HepG2 (cell line): ENCODE measurements at regions not wholly inside any gene's neighbourhood (a gene's known extent, or its start where the extent isn't known, plus 50 kb on each side); places are given as distances from the start of the nearest gene placed in this dataset.
A peak's percentile ranks its signal among the peaks of the same experiment; 100 is the strongest.

Experiments used
- CENPT ChIP-seq: sonication (generic); formaldehyde crosslinking; IDR thresholded peaks from 2 replicates; pipeline ENCODE4 v1.8.0; 2022; ENCODE audit warnings: low read depth, mild to moderate bottlenecking, moderate library complexity, missing genetic modification reagents
- ESRRA ChIP-seq: sonication (generic); formaldehyde crosslinking; IDR thresholded peaks from 2 replicates; pipeline ENCODE4 v1.5.1; 2020; ENCODE audit warnings: mild to moderate bottlenecking, low read depth, missing genetic modification reagents
- FOXP1 ChIP-seq, 2 experiments: fragments of 450-650 bp in 1 of 2; IDR thresholded peaks; 2 replicates each; pipeline ENCODE4 v1.6.1; 2017 to 2018; ENCODE audit warnings: antibody characterized with exemption in 1 of 2
- HDAC1 ChIP-seq: sonication (generic); formaldehyde crosslinking; IDR thresholded peaks from 2 replicates; pipeline ENCODE4 v1.5.1; 2020; ENCODE audit warnings: mild to moderate bottlenecking, missing genetic modification reagents
- HNRNPL ChIP-seq: fragments of 200-400 bp; formaldehyde crosslinking; IDR thresholded peaks from 2 replicates; pipeline ENCODE4 v1.6.1; 2017; ENCODE audit warnings: mild to moderate bottlenecking, low read depth, low read length
- KDM3A ChIP-seq: IDR thresholded peaks from 2 replicates; pipeline ENCODE4 v1.6.1; 2018; ENCODE audit warnings: low read depth, missing compliant biosample characterization
- MIER2 ChIP-seq: IDR thresholded peaks from 2 replicates; pipeline ENCODE4 v1.6.1; 2016; ENCODE audit warnings: missing biosample characterization, missing genetic modification reagents
- MIER3 ChIP-seq: IDR thresholded peaks from 2 replicates; pipeline ENCODE4 v1.6.1; 2016; ENCODE audit warnings: missing compliant biosample characterization, borderline replicate concordance
- NFATC3 ChIP-seq: sonication (generic); formaldehyde crosslinking; IDR thresholded peaks from 2 replicates; pipeline ENCODE4 v1.5.1; 2020; ENCODE audit warnings: mild to moderate bottlenecking, missing genetic modification reagents
- NFIC ChIP-seq: IDR thresholded peaks from 2 replicates; pipeline ENCODE4 v1.6.1; 2012; ENCODE audit warnings: mild to moderate bottlenecking, low read length, inconsistent platforms
- SP5 ChIP-seq: IDR thresholded peaks from 2 replicates; pipeline ENCODE4 v1.6.1; 2016; ENCODE audit warnings: low read depth, borderline replicate concordance
- SRSF1 ChIP-seq: fragments of 200-400 bp; formaldehyde crosslinking; optimal IDR thresholded peaks from 2 replicates; pipeline ENCODE3; 2017; ENCODE audit warnings: mild to moderate bottlenecking, low read depth, low read length, moderate library complexity
- SRSF4 ChIP-seq: fragments of 200-400 bp; formaldehyde crosslinking; IDR thresholded peaks from one replicate; pipeline ENCODE4 v1.6.1; 2018; ENCODE audit warnings: mild to moderate bottlenecking, low read depth, low read length, moderate library complexity; ENCODE audit not compliant: poor library complexity, severe bottlenecking
- ZC3H13 ChIP-seq: sonication (generic); formaldehyde crosslinking; IDR thresholded peaks from 2 replicates; pipeline ENCODE4 v1.8.1; 2023; ENCODE audit warnings: mild to moderate bottlenecking, missing genetic modification reagents, moderate library complexity
- ZNF235 ChIP-seq: sonication (generic); formaldehyde crosslinking; IDR thresholded peaks from 2 replicates; pipeline ENCODE4 v1.8.1; 2023; ENCODE audit warnings: mild to moderate bottlenecking, missing genetic modification reagents, borderline replicate concordance
- ZNF30 ChIP-seq: sonication (generic); formaldehyde crosslinking; IDR thresholded peaks from 2 replicates; pipeline ENCODE4 v1.5.0; 2020; ENCODE audit warnings: mild to moderate bottlenecking, missing genetic modification reagents
- ZNF343 ChIP-seq: sonication (generic); formaldehyde crosslinking; IDR thresholded peaks from 2 replicates; pipeline ENCODE4 v1.4.0; 2020; ENCODE audit warnings: mild to moderate bottlenecking, missing genetic modification reagents
- ZNF441 ChIP-seq: sonication (generic); formaldehyde crosslinking; IDR thresholded peaks from 2 replicates; pipeline ENCODE4 v1.7.0; 2021; ENCODE audit warnings: missing genetic modification reagents, borderline replicate concordance
- ZNF451 ChIP-seq: sonication (generic); formaldehyde crosslinking; IDR thresholded peaks from 2 replicates; pipeline ENCODE4 v1.5.0; 2020; ENCODE audit warnings: mild to moderate bottlenecking, missing genetic modification reagents
- ZNF629 ChIP-seq: sonication (generic); formaldehyde crosslinking; conservative IDR thresholded peaks from 2 replicates; pipeline ENCODE4 v1.5.0; 2020; ENCODE audit warnings: missing genetic modification reagents
- TF ChIP-seq, protein P1 (sequence below): sonication (generic); formaldehyde crosslinking; IDR thresholded peaks from 2 replicates; pipeline ENCODE4 v1.4.0; 2020; ENCODE audit warnings: missing genetic modification reagents, low read depth, mild to moderate bottlenecking, borderline replicate concordance
- TF ChIP-seq, protein P2 (sequence below): sonication (generic); formaldehyde crosslinking; IDR thresholded peaks from 2 replicates; pipeline ENCODE4 v1.5.0; 2020; ENCODE audit warnings: mild to moderate bottlenecking, missing genetic modification reagents, moderate library complexity
- TF ChIP-seq, protein P3 (sequence below): sonication (generic); formaldehyde crosslinking; IDR thresholded peaks from 2 replicates; pipeline ENCODE4 v1.5.1; 2020; ENCODE audit warnings: mild to moderate bottlenecking, missing genetic modification reagents, moderate library complexity

DNA sequence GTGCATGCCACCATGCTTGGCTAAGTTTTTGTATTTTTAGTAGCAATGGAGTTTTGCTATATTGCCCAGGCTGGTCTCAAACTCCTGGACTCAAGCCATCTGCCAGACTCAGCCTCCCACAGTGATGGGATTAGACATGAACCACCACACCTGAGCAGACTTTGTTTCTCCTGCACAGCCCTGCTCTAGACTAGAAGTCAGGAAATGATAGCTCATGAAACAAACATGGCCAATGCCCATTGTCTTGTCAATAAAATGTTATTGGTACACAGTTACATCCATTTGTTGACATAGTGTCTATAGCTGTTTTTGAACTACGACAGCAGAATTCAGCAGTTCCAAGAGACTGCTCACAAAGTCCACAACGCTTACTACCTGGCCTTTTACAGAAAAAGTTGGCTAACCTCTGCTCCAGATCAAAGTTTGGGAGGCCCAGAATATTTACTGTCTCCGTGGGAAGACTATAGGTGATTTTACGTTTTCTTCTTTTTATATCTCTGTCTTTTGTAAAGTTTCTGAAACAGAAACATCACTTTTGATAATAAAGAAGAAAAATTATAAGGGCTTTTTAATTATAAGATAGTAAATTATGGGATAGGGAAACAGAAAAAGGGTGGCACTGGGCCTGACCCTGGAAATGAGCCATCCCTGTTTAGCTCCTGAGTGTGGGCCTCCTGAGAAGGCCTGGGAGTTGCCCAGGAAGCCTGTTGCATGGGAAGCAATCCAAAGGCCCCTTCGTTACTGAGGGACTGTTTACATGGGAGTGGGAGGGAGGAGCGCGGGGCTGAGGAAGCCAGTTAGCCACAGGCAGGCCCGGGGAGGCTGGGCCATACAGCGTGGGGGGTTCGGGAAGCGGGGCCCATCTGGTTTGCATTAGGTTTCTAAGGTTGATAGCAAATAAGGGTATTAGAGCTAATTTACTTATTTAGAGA lies 201.5 kb downstream of the IRF8 start (continued):
- no peak for TF ChIP-seq SRSF1
- TF ChIP-seq SRSF4 = no peak
- TF ChIP-seq, protein P1, sequence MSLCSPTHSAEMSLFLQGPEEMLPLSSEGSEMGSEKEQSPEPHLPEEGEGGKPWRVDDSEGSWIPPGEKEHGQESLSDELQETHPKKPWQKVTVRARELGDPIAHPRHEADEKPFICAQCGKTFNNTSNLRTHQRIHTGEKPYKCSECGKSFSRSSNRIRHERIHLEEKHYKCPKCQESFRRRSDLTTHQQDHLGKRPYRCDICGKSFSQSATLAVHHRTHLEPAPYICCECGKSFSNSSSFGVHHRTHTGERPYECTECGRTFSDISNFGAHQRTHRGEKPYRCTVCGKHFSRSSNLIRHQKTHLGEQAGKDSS = no peak
- TF ChIP-seq NFIC = peak; percentile 60; the same call in 1 of the 2 replicates
- peak; percentile 29; the same call in 1 of the 2 replicates for TF ChIP-seq ZNF441 (CRISPR knock-in tag)
- TF ChIP-seq, protein P2, sequence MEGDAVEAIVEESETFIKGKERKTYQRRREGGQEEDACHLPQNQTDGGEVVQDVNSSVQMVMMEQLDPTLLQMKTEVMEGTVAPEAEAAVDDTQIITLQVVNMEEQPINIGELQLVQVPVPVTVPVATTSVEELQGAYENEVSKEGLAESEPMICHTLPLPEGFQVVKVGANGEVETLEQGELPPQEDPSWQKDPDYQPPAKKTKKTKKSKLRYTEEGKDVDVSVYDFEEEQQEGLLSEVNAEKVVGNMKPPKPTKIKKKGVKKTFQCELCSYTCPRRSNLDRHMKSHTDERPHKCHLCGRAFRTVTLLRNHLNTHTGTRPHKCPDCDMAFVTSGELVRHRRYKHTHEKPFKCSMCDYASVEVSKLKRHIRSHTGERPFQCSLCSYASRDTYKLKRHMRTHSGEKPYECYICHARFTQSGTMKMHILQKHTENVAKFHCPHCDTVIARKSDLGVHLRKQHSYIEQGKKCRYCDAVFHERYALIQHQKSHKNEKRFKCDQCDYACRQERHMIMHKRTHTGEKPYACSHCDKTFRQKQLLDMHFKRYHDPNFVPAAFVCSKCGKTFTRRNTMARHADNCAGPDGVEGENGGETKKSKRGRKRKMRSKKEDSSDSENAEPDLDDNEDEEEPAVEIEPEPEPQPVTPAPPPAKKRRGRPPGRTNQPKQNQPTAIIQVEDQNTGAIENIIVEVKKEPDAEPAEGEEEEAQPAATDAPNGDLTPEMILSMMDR (CRISPR knock-in tag) = no peak
- 0 out of 2 replicates have a peak, but pooled peaks have one; percentile 16 for TF ChIP-seq SP5 (CRISPR knock-in tag)
- TF ChIP-seq ZNF235 = no peak
- no peak for TF ChIP-seq ZC3H13
- TF ChIP-seq NFATC3 (CRISPR knock-in tag) = no peak
- no peak for TF ChIP-seq ESRRA
- TF ChIP-seq FOXP1 (IDR thresholded peaks at IDR 0.05) = no peak
- TF ChIP-seq FOXP1 (CRISPR knock-in tag; IDR thresholded peaks at IDR 0.05) = peak; percentile 89
- 0 out of 2 replicates have a peak, but pooled peaks have one; percentile 61 for TF ChIP-seq ZNF343 (CRISPR knock-in tag)
- TF ChIP-seq HNRNPL = no peak
- peak; percentile 14; the same call in 1 of the 2 replicates for TF ChIP-seq MIER3
- TF ChIP-seq HDAC1 (CRISPR knock-in tag) = peak; percentile 63
- TF ChIP-seq MIER2 (CRISPR knock-in tag) = 0 out of 2 replicates have a peak, but pooled peaks have one; percentile 26
- TF ChIP-seq ZNF30 (CRISPR knock-in tag) = no peak
- no peak for TF ChIP-seq CENPT (CRISPR knock-in tag)
- no peak for TF ChIP-seq ZNF451 (CRISPR knock-in tag)
- 0 out of 2 replicates have a peak, but pooled peaks have one; percentile 15 for TF ChIP-seq ZNF629 (CRISPR knock-in tag)
- TF ChIP-seq KDM3A (CRISPR knock-in tag) = no peak
- TF ChIP-seq, protein P3, sequence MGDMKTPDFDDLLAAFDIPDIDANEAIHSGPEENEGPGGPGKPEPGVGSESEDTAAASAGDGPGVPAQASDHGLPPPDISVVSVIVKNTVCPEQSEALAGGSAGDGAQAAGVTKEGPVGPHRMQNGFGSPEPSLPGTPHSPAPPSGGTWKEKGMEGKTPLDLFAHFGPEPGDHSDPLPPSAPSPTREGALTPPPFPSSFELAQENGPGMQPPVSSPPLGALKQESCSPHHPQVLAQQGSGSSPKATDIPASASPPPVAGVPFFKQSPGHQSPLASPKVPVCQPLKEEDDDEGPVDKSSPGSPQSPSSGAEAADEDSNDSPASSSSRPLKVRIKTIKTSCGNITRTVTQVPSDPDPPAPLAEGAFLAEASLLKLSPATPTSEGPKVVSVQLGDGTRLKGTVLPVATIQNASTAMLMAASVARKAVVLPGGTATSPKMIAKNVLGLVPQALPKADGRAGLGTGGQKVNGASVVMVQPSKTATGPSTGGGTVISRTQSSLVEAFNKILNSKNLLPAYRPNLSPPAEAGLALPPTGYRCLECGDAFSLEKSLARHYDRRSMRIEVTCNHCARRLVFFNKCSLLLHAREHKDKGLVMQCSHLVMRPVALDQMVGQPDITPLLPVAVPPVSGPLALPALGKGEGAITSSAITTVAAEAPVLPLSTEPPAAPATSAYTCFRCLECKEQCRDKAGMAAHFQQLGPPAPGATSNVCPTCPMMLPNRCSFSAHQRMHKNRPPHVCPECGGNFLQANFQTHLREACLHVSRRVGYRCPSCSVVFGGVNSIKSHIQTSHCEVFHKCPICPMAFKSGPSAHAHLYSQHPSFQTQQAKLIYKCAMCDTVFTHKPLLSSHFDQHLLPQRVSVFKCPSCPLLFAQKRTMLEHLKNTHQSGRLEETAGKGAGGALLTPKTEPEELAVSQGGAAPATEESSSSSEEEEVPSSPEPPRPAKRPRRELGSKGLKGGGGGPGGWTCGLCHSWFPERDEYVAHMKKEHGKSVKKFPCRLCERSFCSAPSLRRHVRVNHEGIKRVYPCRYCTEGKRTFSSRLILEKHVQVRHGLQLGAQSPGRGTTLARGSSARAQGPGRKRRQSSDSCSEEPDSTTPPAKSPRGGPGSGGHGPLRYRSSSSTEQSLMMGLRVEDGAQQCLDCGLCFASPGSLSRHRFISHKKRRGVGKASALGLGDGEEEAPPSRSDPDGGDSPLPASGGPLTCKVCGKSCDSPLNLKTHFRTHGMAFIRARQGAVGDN (CRISPR knock-in tag) = peak; percentile 50
